ENCODE measurements at regions not wholly inside any gene's neighbourhood (a gene's known extent, or its start where the extent isn't known, plus 50 kb on each side); places are given as distances from the start of the nearest gene placed in this dataset.

- ChIA-PET CTCF (ENCODE audit: partially characterized antibody) (interaction anchor here (0.8 to 1.6 kb wide), 7 partner anchors 14 to 206 kb away, joined by 3 to 8 read pairs (median 4); no protein-coding TSS in a partner anchor), POLR2A (ENCODE audit: partially characterized antibody) (interaction anchor here (1.0 to 2.6 kb wide), 5 partner anchors 17 to 195 kb away, joined by 3 to 8 read pairs (median 5); no protein-coding TSS in a partner anchor)
- H3K36me3 ChIP-seq (ENCODE audit: control insufficient read depth in 2 of 4, insufficient read depth in 4 of 4, low read length in 3 of 4) = no peaks in the 10 kb centered on the region
- no peak overlapping the region for H3K9ac ChIP-seq (replicated peaks in 1 of 4; ENCODE audit: extremely low read depth in 1 of 4, low read depth in 3 of 4, low read length in 3 of 4)
- H3K14ac ChIP-seq (ENCODE audit: insufficient read length) = no peak overlapping the region
- no peak overlapping the region for H2AK5ac ChIP-seq (ENCODE audit: low read depth, low read length)
- peak overlapping the region; percentile 67; the same call in 1 of the 2 replicates for H2BK20ac ChIP-seq (ENCODE audit: low read length)
- no peak overlapping the region for H3K4ac ChIP-seq (replicated peaks; ENCODE audit: insufficient read length, low read depth, low read length)
- no peak overlapping the region for H4K8ac ChIP-seq (ENCODE audit: extremely low read depth, insufficient read depth, low read length)
- H2AFZ ChIP-seq (ENCODE audit: low read length) = no peak overlapping the region
- no peaks in the 10 kb centered on the region for H3K9me3 ChIP-seq (ENCODE audit: insufficient read depth in 2 of 2, low read depth in 1 of 2, low read length in 1 of 2)
- H4K5ac ChIP-seq (ENCODE audit: insufficient read length, low read depth, low read length) = no peak overlapping the region
- H3K4me3 ChIP-seq (ENCODE audit: extremely low read depth in 1 of 4, insufficient read depth in 2 of 4, low read depth in 3 of 4, low read length in 4 of 4) = no peak overlapping the region
- H3K18ac ChIP-seq (ENCODE audit: extremely low read depth, low read length) = peak overlapping the region; percentile 17; the same call in 1 of the 2 replicates
- peak overlapping the region in 1 of 2 experiments; percentile 44; a peak in 1 of 4 replicates for H3K4me2 ChIP-seq (ENCODE audit: insufficient read depth in 1 of 2, low read depth in 2 of 2, low read length in 2 of 2)
- FAIRE-seq (no peak), DNase-seq (ENCODE audit: low read depth in 1 of 2, low spot score in 2 of 2) (no peak)
- no peak overlapping the region for H2BK120ac ChIP-seq (replicated peaks; ENCODE audit: low read depth, low read length)
- no peak overlapping the region for H3K27ac ChIP-seq (ENCODE audit: low read depth, low read length)
- H2BK12ac ChIP-seq (ENCODE audit: low read depth, low read length) = peak overlapping the region; percentile 2
- 49% methylated on average over 3 of the region's 3 CpGs; no CpG with 5 or more reads in 1 of the 2 experiments for WGBS, 2 experiments (ENCODE audit: extremely low coverage in 1 of 2, insufficient coverage in 1 of 2, insufficient read length in 1 of 2, insufficient replicate concordance in 2 of 2, low coverage in 1 of 2, low lambda C conversion rate in 2 of 2, missing lambda C conversion rate in 1 of 2)
- H3K23me2 ChIP-seq (ENCODE audit: low read depth, low read length) = peaks cover 4% of the 10 kb centered on the region; the same call in 1 of the 2 replicates
- H2BK5ac ChIP-seq (ENCODE audit: low read depth, low read length) = peak overlapping the region; percentile 4; the same call in 1 of the 2 replicates
- H4K91ac ChIP-seq (replicated peaks; ENCODE audit: insufficient read length, low read length) = no peak overlapping the region
- no peak overlapping the region for H3K23ac ChIP-seq (ENCODE audit: insufficient read length)
- H2BK15ac ChIP-seq (ENCODE audit: low read length) = no peak overlapping the region
- H4K20me1 ChIP-seq (replicated peaks in 1 of 2; ENCODE audit: control insufficient read depth in 1 of 2, insufficient read depth in 2 of 2, low read length in 2 of 2) = peaks cover 0 to 5% of the 10 kb centered on the region in 2 experiments
- H3K4me1 ChIP-seq (replicated peaks in 1 of 4; ENCODE audit: control insufficient read depth in 3 of 4, insufficient read depth in 4 of 4, low read length in 3 of 4) = peaks cover 8 to 22% (median 13%) of the 10 kb centered on the region in 4 experiments
- no peak overlapping the region for H3K56ac ChIP-seq (replicated peaks; ENCODE audit: insufficient read length, low read depth, low read length)
- H3K27me3 ChIP-seq (replicated peaks in 1 of 4; ENCODE audit: control insufficient read depth in 3 of 4, extremely low read depth in 1 of 4, insufficient read depth in 3 of 4, low read length in 3 of 4) = 0 out of 7 replicates have a peak, but pooled peaks cover 0 to 2% (median 0%) of the 10 kb centered on the region in 4 experiments
- no peaks in the 10 kb centered on the region for H3K79me2 ChIP-seq (ENCODE audit: control insufficient read depth in 1 of 2, insufficient read depth in 2 of 2, low read length in 2 of 2)
- H3K79me1 ChIP-seq (ENCODE audit: low read depth, low read length) = no peaks in the 10 kb centered on the region
- TF ChIP-seq SP2 (IDR thresholded peaks at IDR 0.05; ENCODE audit: low read length) (no peak), MAX (IDR thresholded peaks at IDR 0.05) (no peak), SP4 (IDR thresholded peaks at IDR 0.05; ENCODE audit: low read length) (no peak), TAF7 (optimal IDR thresholded peaks at IDR 0.05; ENCODE audit: borderline replicate concordance, low read depth, low read length) (no peak), SIN3A (conservative IDR thresholded peaks at IDR 0.05 in 1 of 2, IDR thresholded peaks at IDR 0.05 in 1 of 2; ENCODE audit: low read depth in 1 of 2, low read length in 2 of 2) (no peak), KDM1A (IDR thresholded peaks at IDR 0.05; ENCODE audit: borderline replicate concordance, low read length) (no peak), EP300 (IDR thresholded peaks at IDR 0.05; ENCODE audit: borderline replicate concordance in 1 of 2, low read depth in 2 of 2, low read length in 2 of 2) (no peak), RXRA (IDR thresholded peaks at IDR 0.05; ENCODE audit: insufficient read depth, low read depth, low read length) (no peak), ATF3 (IDR thresholded peaks at IDR 0.05; ENCODE audit: insufficient read depth, low read depth, low read length) (no peak), POU5F1 (IDR thresholded peaks at IDR 0.05; ENCODE audit: low read depth, low read length) (no peak), NRF1 (IDR thresholded peaks at IDR 0.05; ENCODE audit: low read depth, low read length) (no peak), BCL11A (IDR thresholded peaks at IDR 0.05; ENCODE audit: low read depth in 2 of 2, low read length in 2 of 2) (no peak)
These were observed 326.0 kb downstream of the MN1 start for GRCh38 chr22:27475548-27475897.

Measured in H1 (cell line).